ENCODE measurements at regions not wholly inside any gene's neighbourhood (a gene's known extent, or its start where the extent isn't known, plus 50 kb on each side); places are given as distances from the start of the nearest gene placed in this dataset.
"Not testable (repeated sequence)": the region's sequence is repeated elsewhere in the genome, so short reads cannot be mapped to it uniquely, and the experiment has no call there.

DNA sequence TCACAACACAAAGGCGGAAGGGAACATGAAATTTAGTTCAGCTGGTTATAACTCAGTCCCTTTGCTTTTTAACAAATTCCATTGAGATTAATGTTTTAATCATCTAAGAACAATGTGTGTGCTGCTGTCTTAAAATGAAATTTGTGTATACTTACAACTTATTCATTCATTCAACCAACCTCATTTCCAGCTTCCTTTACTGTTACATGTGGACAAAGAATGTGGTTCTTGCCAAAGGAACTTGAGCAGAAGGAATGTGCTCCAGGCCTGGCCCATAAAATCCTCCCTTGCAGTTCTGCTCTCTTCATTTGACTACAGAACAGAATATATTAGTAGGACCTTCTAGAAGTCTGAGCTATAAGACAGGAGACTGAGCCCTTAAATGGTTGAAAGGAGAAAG lies 176.8 kb upstream of the GLRA2 start:
- DNase-seq (ENCODE audit: low read depth in 3 of 3, low spot score in 2 of 3), result no peak

DNA sequence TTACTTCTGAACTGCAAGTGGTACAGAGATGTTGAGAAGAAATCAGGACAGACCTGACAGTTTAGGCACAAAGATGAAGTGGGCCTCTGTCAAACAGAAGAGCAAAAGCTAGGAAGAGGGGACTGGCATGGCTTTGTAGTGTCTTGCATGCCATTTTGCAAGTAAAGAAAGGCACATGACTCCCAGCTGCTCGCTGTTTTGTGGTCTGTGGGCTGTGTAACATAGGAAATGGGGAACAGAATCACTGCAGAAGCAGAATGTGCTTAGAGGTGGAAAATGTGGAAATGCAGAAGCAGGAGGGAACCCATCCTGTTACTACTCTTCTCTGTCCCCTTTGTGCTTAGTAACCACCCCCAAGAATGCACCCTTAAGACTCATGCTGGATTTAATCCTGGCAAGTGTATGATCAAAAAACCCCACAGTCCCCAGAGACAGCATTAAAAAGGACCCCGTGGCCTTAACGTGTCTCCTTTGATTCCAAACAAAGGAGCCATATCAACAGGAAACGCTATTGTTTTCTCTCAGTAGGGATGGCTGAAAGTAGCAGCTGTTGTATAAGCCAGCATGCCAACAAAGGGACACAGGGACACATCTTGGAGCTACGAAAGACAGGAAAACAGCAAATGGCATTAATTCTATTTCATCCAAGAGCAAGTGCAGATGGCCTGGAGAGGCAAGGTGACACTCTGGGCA lies 177.6 kb upstream of the GLRA2 start:
- DNase-seq (ENCODE audit: low read depth in 3 of 3, low spot score in 2 of 3), result no peak

DNA sequence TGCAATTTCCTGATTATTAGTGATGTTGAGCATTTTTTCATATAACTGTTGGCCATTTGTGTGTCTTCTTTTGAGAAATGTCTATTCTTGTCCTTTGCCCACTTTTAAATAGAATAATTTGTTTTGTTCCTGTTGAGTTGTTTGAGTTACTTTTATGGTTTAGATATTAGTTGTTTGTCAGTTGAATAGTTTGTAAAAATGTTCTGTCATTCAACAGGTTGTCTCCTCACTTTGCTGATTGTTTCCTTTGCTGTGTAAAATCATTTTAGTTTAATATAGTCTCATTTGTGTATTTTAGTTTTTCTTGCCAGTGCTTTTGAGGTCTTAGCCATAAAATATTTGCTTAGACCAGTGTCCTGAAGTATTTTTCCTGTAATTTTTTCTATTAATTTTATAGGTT lies 181.8 kb upstream of the GLRA2 start:
- DNase-seq (ENCODE audit: low read depth in 3 of 3, low spot score in 2 of 3), result no peak

DNA sequence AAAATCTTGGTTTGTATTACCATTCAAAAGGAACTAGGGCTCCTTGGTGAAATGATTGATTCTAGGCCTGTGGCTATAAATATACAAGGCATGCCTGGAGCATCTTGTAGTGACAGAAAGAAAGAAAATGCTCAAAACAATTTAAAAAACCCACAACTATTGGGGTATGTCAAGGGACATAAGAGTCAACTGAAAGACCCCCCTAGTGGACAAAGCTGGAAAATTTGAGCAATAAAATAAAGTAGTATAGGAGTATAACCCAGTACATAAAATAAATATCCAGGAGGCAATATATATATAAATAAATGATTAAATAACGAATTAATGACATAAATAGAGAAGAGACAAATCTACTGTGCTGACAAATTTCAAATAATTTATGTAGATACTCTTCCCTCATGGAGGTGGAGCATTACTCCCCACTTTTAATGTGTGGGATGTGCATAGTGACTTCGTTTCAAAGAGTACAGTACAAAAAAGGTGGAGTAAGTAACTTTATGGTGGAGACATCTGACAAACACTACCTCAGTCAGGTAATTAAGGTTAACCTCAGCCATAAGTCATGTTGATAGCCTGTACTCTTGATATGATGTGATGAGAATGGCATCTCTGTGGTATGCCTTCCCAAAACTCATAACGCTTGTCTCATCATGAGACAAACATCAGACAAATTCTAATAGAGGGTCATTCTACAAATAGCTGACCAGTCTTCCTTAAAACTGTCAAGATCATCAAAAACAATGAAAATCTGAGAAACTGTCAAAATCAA lies 185.0 kb upstream of the GLRA2 start:
- no peak for DNase-seq (ENCODE audit: low read depth in 3 of 3, low spot score in 2 of 3)

DNA sequence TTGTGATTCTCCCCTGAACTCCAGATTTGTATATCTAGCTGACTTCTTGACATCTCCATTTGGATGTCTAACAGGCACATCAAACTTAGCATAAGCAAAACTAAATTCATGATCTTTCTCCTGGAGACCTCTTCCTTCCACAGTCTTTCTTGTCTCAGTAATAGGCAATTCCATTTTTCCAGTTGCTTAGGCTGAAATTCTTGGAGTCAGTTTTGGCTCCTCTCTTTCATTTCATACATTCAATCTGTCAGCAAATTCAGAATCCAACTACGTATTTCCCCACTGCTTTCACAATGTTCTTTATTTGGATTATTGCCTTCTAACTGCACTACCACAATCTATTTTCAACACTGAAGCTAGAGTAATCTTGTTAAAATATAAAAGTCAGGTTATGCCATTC lies 219.9 kb upstream of the GLRA2 start:
- no peak for DNase-seq (ENCODE audit: low read depth in 3 of 3, low spot score in 2 of 3)

DNA sequence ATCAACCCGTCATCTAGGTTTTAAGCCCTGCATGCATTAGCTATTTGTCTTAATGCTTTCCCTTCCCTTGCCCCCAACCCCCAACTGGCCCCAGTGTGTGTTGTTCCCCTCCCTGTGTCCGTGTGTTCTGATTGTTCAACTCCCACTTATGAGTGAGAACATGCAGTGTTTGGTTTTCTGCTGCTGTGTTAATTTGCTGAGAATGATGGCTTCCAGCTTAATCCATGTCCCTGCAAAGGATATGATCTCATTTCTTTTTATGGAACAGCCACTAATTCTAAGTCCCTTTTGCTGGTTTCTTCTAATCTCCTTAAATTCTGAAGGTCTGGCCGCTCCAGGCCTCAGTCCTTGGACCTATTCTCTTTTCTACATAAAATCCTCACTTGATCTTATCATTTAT lies 220.4 kb upstream of the GLRA2 start:
- DNase-seq (ENCODE audit: low read depth in 3 of 3, low spot score in 2 of 3), result not testable (repeated sequence)

DNA sequence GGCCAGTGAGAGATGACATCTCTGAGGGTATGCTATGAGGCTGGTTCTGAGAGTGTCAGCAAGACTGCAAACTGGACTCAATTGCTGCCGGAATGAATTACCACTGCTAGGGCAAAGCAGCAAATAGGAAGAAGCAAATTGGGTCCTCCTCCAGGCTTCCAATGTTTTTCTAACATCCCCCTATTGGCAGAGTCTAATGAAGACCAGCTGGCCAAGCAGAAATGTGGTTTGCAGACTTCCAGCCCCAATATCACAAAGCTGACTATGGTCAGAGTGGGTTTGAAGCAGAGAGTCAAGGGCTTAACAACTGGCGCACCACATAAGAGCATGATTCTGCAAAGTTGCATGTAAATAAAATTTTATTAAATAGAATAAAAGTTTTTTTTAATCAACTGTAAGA lies 225.4 kb upstream of the GLRA2 start:
- DNase-seq (ENCODE audit: low read depth in 3 of 3, low spot score in 2 of 3), result no peak

DNA sequence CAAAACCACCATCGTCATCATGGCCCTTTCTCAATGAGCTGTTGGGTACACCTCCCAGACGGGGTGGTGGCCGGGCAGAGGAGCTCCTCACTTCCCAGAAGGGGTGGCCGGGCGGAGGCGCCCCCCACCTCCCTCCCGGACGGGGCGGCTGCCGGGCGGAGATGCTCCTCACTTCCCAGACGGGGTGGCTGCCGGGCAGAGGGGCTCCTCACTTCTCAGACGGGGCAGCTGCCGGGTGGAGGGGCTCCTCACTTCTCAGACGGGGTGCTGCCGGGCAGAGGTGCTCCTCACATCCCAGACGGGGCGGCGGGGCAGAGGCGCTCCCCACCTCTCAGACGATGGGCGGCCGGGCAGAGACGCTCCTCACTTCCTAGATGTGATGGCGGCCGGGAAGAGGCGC lies 226.8 kb upstream of the GLRA2 start:
- not testable (repeated sequence) for DNase-seq (ENCODE audit: low read depth in 3 of 3, low spot score in 2 of 3)

DNA sequence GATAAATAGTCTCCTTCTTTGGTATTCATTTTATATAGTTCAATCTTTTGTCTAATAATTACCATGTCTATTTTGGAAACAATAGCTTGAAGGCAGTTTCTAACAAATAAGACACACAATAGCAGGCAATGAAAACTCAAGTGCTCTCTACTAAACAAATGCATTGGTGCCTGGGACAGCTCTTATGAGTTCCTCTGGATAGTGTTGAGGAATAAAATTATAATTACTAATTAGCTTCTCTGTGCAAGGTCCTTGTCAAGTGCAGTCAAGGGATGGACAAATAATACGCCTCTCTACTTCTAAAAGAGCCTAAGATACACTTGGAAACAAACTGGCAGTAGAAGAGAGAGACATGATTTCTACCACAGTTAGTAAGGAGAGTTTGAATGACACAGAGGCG lies 229.0 kb upstream of the GLRA2 start:
- no peak for DNase-seq (ENCODE audit: low read depth in 3 of 3, low spot score in 2 of 3)

DNA sequence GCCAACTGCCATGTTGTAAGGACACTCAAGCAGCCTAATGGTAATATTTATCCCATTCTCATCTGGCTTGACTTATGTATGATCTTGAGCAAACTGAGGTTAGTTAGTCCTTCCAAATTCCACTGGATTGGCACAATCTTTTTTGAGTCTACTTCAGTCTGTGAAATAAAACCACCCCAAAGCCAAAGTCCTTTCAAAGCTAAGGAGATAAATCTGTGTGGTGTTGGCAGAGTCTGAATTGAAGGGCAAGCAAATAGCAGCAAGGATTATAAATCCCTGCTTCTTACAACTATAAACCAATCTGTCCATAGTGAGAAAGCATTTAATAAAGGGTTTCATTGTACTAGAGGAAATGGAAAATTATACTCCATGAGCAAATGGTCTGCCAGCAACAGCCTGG lies 233.9 kb upstream of the GLRA2 start:
- DNase-seq (ENCODE audit: low read depth in 3 of 3, low spot score in 2 of 3), result no peak

DNA sequence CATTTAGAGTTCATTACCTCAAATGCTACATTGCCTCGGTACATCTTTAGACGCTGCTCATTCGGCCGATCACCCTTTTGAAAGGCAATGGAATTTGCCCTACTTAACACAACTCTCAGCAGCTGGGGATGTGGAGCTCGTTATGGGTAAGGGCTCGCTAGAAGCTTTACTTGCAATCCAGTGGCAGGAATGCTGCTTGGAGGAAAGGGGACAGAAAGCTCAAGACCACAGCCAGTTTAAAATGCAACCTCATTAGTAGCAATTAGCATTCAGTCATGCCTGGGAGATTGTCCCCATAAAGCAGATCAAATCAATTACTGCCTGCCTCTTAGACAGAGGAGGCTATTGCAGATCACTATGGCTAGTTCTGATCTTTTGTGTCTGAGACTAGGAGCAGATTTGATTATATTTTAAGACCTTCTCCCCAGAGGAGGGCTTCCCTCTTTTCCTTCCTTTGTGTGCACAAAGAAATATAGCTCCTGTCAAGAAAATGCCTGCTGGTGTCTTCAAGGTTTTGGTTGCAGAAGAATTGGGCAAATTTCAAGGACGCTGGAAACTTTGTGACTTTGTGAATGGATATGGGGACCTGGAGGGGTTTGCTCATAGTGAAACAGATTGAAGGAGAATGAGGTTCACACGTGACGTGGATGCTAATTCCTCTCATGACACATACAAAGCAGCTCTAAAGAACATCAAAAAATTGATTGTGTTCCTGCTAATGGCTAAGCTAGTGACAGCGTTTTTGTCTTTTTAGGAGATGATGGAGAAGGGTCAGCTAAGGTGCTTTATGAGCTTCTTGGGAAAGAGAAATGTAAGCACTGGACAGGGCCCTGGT lies 237.5 kb upstream of the GLRA2 start:
- no peak for DNase-seq (ENCODE audit: low read depth in 3 of 3, low spot score in 2 of 3)

DNA sequence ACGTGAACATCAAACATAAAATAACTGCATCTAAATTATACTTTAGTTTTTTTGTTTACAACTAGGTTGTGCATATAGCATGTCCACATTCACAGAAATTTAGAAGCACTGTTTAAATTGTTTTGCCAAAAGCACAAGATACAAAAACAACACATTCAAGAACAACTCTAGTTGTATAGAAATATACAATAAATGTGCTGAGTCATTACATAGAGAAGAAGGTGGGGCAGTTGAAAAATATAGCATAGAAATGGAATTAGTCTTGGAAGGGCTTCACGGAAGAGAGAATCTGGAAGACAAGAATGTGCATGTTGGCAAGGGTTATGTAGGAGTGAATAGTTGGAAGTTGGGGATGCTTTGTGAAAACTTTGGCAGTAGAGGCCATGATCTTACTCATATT lies 239.0 kb upstream of the GLRA2 start:
- no peak for DNase-seq (ENCODE audit: low read depth in 3 of 3, low spot score in 2 of 3)

DNA sequence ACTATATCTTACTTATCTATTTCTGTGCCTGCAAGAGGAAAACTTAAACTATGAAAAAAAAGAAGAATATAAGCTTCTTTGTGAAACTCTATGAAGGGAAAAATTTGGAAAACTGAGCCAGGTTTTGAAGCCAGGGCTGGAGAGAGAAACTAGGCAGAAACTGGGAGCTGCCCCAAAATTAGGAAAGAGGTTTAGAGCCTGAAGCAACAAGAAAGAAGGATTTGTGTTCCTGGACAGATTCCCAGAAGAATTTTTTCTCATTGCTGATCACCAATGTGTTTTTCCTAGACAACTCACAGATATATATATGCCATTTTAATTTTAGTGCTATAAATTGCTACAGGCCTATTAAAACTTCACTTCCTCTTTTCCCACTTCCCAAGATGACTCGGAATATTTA lies 245.0 kb upstream of the GEMIN8 start:
- DNase-seq (ENCODE audit: low read depth in 3 of 3, low spot score in 2 of 3), result no peak

DNA sequence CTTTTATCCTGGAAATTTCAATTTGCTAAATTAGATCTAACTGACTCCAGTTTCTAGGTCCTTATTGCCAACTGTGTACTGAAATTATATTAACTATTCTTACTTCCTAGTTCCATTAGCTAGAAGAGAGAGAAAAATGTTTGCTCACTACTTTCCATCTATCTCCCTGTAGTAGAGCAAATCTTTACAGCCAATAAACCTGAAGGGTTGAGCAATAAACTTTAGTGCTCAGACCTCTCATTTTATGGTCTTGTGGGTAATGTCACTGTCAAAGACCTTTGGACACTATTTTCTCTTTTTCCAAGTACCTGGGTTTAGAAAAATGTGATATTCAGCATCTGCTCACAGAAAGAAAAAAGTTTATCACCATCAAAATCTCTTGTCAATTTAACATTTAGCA lies 237.5 kb upstream of the GEMIN8 start:
- no peak for DNase-seq (ENCODE audit: low read depth in 3 of 3, low spot score in 2 of 3)

DNA sequence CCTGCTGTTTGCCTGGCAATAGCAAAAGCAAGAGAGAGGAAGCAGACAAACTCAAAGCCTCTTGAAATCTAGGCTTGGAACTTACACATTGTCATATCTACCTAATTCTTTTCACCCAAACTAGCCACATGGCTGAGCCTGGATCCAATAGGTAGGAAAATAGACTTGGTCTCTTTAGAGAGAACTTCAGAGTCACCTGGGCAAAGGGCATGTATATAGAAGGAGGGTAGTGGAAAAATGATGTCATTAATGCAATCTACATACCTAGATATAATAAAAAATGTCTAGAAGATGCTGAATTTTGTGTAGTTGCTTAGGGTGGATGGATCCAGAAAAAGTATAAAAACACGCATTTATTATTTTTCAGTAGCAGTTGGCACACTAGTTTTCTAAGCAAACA lies 237.0 kb upstream of the GEMIN8 start:
- no peak for DNase-seq (ENCODE audit: low read depth in 3 of 3, low spot score in 2 of 3)

DNA sequence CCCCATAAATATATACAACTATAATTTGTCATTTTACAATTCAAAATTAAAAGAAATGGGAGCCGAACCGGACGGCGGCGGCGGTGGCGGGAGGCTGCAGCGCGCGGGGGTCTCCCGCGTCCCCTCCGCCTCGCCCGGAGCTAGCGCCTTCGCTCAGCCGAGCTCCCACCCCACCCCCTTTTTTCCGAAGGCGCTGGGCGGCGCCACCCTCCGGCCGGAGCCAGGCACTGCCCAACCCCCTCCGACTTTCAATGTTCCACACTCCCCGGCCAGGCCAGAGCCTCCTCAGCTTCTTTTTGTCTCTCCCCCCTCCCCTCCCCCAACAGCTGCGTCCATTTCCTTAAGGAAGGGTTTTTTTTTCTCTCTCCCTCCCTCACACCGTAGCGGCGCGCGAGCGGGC lies 214.1 kb upstream of the GEMIN8 start:
- DNase-seq (ENCODE audit: low read depth in 3 of 3, low spot score in 2 of 3), result no peak

DNA sequence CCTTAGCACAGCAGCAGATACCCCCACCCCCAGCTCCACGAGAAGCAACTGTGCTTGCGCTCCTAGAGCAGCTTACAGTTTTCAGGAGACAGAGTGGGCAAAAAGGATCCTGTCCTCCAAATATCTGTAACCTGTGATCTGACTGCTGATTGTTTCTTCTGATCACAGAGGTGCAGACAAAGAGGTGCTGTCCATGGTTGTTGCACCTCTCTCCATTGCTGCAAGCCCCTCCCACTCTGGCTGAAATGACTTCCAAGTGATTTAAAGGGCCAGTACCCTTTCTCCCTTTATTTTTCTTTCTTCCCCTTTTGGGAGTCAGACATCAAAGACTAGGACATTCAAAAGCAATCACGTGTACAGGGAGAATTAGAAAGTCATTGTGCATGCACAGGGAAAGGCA lies 205.3 kb upstream of the GEMIN8 start:
- DNase-seq (ENCODE audit: low read depth in 3 of 3, low spot score in 2 of 3), result no peak

DNA sequence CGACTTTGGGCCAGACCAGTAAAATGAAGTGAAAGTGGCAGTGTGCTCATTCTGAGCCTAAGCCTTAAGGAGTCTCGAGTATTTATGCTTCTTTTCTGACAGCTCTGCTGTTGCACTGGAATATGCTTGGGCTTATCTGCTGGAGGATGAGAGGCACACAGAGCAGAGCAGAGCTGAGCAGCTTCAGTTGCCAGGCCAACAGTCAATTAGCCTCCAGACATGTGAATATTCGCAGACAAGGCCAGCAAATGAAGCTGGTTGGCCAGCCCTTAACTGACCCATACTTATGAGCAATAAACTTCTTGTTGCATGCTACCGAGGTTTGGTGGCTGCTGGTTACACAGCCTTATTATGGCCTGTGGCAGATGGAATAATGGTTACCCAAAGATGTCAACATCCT lies 203.0 kb upstream of the GEMIN8 start:
- no peak for DNase-seq (ENCODE audit: low read depth in 3 of 3, low spot score in 2 of 3)

DNA sequence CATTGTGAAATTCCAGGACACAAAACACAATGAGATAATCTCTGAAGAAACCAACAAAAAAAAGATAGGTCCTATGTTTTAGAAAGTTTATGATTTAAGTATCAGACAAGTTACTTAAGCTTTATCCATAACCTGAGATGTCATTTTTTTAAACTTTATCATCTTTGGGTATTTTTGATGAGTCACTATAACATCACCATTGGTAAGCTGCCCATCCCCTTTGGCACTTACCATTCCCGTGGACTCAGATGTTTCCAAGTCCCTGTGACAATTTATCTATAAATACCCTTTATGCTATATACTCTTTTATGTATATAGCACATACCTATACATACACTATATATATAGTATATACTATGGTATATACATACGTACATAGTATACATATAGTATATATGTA lies 198.9 kb upstream of the GEMIN8 start:
- DNase-seq (ENCODE audit: low read depth in 3 of 3, low spot score in 2 of 3), result no peak

DNA sequence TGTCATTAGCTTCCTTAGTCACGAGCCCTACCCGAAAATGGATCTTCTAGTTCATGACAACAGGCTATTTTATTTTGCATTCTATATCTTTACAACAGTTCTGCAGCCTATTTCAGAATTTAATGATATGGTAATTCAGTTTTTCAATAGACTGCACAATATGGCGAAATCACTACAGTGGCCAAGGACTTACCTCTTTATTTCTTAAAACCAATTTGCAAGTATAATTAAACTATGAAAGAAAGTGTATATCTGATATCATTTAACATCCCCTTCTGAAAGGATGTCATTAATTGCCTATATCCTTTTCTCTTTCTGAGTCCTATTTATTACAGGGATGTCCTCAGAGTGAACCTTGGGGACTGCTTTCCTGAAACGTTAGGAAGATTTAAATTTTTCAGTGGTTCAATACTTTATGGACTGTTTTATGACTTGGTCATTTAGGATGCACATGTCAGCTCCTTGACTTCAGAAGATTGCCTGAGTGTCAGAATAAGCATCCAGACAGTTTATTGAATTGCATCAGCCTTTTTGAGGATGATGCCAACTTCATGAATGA lies 190.8 kb upstream of the GEMIN8 start:
- DNase-seq (ENCODE audit: low read depth in 3 of 3, low spot score in 2 of 3), result no peak

DNA sequence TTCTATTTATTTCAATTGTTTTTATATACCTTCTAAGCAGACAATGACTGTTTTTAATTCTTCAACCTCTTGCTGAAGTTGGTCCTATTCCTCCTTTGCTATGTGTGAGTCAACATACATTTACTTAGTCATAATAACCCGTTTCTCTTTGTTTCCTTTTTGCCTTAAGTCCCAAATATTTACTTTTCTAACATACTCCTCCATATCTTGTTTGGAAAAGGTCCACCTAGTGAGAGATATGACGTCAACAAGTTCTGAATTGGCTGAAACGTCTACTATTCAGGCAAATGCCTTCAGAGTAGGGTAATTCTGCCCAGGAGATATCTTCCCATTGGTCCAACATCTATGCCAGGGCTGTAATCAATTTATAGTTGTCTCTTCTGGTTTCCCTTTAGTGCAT lies 179.3 kb upstream of the GEMIN8 start:
- no peak for DNase-seq (ENCODE audit: low read depth in 3 of 3, low spot score in 2 of 3)

Measured in right renal cortex interstitium (tissue), 3 donors.